ENCODE measurements at regions not wholly inside any gene's neighbourhood (a gene's known extent, or its start where the extent isn't known, plus 50 kb on each side); places are given as distances from the start of the nearest gene placed in this dataset.
"Not testable (repeated sequence)": the region's sequence is repeated elsewhere in the genome, so short reads cannot be mapped to it uniquely, and the experiment has no call there.

DNA sequence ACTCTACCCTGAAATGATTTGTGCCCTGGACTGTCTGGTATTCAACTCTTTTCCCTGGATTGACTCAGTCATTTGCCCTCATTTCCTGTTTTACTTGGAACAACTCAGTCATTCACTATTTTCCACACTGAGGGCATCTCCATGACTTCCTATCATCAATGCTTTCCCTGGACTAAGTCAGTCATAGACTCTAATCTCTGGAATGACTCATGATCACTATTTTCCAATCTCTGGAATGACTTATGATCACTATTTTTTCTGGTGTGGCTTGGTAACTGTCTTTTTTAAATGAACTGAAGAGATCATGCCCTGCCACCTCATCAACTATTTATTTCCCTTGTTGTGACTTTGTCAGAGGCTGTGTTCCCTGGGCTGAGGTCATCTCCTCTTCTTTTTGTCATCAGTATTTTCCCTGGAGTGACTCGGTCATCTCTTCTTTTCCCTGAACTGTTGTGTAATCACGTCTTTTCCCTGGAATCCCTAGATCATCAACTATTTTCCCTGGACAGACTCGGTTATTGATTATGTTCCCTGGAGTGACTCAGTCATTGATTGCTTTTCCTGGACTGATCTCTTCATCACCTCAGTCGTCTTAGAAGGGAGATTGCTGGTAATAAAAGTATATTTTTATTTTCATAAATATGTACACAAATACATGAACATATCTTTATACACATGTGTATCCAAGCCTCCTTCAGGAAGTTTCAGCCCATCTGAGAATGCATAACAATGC lies 327.1 kb upstream of the VCX start:
- peak; percentile 7 for DNase-seq (ENCODE audit: low read depth)

DNA sequence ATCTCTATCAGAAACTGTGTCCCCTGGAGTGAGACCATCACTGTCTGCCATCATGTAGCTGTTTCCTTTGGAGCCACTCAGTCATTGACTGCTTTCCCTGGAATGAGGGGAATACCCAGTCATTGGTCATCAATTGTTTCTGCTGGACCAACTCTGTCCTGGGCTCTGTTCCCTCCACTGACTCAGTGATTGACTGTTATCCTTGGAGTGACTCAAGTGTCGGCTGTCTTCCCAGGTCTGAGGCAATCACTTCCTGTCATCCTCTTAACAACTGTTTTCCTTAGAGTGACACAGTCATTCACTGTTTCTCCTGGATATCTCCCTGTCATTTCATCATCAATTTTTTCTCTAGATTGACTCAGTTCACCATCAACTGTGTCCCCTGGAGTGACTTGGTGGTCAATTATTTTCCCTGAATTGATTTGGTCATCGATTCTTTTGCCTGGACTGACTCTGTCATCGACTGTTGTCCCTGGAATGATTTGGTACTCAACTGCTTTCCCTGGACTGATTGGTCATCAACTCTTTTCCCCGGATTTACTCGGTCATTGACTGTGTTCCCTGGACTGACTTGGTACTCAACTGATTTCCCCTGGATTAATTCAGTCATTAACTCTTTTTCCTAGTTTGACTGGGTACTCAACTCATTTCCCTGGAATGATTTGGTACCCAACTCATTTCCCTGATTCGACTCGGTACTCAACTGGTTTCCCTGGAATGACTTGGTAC lies 327.9 kb upstream of the VCX start:
- DNase-seq (ENCODE audit: low read depth) = peak; percentile 59

DNA sequence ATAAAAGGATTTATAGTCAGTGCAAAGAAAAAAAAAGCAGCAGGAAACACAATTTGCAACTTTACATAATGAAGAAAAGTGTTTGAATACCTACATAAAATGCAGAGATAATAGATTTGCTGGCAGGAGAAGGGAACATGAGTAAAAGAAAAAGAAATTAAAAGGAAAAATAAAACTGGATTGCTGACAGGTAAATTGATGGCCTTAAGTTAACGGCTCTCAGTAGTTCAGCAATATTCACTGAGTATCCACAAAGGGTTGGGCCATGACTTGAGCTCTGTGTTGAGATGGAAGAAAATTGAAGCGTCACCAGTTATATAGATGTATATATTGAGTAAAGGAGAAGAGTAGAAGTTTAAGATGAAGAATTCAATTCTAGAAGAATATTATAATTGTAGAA lies 330.1 kb upstream of the VCX start:
- no peak for DNase-seq (ENCODE audit: low read depth)

DNA sequence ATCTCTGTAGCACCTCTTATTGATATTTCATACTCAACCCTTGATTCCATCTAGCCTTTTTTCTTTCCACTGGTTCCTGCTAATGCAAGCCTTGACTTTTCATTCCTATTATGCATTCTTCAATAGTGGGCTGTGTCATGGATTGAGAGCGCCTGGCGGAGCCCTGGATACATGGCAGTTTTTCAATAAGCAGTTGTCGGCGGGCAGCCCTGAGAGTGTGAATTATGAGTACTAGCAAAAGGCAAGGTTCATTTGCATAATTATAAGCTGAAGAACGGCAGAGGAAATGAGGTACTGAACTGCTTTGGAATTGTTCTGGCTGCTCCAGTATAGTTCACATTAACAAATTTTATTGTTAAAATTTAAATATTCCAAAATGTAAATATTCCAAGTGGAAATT lies 339.7 kb upstream of the VCX start:
- DNase-seq (ENCODE audit: low read depth) = no peak

DNA sequence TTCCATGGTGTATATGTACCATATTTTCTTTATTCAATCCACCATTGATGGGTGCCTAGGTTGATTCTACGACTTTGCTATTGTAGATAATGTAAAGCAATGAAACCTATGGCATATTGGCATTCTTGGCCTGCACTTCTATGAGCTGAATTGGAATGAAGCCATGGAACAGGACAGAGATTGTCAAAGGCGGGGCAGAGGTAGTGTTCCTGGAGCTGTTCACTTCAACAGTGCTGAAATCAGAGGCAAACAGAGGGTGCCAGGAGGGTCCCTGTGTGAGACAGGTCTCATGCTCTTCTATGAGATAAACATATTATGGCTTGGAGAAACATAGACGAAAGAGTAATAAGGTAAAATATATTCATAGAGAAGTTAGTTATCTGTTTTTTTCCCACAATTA lies 342.6 kb upstream of the VCX start:
- DNase-seq (ENCODE audit: low read depth) = no peak

DNA sequence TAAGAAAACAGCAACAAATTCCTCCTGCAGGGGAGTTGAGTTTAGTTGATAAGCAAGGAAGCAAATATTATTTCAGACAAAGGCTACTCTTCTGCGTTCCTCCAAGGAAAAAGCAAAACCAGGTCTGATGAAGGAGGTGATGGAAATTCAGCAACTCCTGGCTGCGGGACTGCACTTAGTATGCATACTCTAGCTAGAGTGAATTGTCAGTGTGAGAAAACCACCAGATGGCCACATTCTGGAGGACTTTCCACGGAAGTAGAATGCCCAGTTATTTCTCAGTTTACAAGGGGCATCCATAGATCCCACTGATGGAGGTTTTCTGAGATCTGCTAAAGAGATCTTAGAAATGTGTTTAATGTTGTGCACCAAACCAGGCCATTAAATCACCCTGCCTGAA lies 338.6 kb upstream of the PUDP start:
- DNase-seq (ENCODE audit: low read depth) = no peak

DNA sequence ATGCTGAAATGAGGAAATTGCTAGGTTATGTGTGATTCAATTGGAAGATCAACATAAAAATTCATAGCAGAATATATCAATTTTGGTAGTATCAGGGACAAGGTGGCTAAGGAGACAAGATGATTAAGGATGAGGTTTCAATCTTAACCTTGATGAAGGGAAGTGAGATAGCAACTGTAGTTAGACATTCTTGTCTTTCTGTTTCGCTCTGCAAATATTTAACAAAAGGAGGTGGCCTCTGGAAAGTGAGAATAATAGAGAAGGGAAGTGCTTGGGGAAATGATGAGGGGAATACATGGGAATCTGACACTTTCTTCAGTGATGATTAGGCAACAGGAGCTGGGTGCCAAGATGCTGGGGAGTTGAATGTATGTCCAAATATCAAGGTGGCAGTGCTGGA lies 337.1 kb upstream of the PUDP start:
- no peak for DNase-seq (ENCODE audit: low read depth)

DNA sequence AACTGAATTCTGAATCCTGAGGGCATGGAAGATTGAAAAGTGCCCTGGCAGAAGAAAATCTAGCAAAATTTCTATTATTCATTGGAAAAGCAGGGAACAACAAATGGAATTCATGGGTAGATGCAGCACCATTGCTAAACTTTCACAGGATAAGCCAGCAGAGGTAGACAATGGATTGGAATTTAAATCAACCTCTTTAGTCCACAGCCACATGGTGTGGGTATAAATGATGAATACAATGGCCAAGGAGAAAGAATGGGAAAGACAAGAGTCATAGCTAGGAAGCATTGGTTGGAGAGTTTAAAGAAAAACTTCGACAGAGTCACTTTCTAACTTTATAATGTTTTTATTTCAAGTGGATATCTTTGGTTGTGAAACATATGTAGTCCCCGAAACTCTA lies 332.8 kb upstream of the PUDP start:
- no peak for DNase-seq (ENCODE audit: low read depth)

DNA sequence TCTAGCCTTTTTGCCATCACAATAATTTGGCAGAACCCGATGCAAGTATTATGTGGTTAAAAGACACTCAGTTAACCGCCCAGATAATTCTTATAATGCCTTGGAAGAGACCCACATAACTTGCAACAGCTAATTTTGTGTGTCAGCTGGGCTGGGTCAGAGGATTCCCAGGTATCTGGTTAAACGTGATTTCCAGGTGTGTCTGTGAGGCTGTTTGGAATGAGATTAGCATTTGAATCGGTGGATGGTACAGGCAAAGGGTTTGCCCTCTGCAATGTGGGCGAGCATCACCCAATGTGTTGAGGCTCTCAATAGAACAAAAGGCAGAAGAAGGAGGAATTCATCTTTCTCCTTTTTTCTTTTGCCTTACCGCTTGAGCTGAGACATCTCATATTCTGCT lies 314.2 kb upstream of the PUDP start:
- DNase-seq (ENCODE audit: low read depth) = no peak

DNA sequence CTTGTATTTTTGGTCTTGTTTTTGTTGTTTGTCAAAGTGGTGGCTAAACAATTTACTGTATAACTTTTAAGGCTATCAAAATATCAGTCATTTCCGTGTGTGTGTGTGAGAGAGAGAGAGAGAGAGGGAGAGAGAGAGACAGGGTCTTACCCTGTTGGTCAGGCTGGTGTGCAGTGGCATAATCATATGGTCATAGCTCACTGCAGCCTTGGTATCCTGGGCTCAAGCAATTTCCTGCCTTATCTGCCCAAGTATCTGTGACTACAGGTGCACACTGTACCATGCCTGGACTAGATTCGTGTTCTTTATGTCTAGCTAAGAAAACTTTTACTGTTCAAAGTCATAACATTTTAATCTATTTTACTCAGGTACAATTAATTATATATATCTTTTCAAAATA lies 313.1 kb upstream of the PUDP start:
- not testable (repeated sequence) for DNase-seq (ENCODE audit: low read depth)

DNA sequence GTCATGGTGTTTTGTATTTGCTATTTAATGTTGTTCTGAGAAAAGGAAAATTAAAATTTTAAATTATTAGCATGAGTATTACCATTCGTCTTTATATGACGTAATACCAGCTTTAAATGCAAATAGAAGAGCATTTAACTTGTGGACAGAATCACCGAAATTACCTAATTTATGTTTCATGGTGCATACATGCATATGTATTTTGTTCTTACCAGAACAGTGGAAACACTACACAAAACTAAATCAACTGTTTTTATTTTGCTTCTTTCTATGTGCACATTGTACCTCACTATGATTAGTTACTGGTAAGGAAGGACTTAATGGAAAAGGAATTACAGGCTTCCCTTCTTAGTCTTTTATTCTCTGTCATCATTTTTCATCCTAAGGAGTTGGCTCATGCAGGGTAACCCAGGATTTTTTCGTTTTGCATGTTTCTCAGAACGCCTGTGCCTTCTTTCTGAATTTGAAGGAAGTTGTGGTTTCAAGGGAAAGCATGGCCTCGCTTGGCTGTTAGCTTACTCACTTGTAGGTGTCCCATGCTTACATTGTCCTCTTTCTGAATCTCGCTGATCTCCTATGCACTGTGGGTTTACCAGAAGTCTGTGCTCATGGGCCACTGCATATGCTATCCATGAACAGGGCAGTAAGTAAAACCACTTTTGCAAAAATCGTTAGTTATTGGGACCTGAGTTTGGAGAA lies 300.0 kb upstream of the PUDP start:
- DNase-seq (ENCODE audit: low read depth) = no peak

DNA sequence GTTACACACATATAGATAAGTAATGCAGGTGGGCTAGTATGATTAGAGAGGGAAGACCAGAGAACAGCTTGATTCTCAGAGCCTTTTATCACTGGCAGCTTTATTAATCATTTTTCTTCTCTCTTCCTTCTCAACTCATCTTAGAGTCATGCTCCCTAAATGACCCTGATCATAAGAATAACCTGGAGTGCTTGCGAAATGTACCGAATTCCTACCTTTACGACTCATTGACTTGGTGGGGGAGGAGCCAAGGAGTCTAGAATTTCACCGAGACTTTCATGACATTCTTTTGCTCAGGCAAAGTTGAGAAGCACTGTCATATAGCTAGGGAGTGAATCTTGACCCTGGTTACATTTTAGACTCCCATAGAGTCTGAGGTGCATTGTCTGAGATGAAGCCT lies 298.9 kb upstream of the PUDP start:
- DNase-seq (ENCODE audit: low read depth) = no peak

DNA sequence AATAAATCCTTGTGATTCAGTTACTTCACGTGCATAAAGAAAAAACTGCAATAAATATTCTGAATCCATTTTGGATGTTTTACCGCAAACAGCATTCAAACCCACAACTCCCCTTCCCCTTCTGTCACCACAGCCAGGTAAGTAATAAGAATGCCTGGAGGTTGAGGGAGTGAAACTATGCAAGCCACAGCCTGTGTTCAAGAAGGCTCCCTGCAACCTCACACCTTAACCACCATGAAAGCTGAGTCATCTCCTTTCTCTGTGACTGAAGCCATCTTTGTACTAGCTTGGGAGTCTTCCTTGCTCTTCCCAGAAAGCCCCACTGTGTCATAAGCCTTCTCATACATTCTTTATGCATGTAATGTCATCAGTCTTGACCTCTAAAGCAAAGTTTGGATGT lies 297.0 kb upstream of the PUDP start:
- DNase-seq (ENCODE audit: low read depth) = no peak

DNA sequence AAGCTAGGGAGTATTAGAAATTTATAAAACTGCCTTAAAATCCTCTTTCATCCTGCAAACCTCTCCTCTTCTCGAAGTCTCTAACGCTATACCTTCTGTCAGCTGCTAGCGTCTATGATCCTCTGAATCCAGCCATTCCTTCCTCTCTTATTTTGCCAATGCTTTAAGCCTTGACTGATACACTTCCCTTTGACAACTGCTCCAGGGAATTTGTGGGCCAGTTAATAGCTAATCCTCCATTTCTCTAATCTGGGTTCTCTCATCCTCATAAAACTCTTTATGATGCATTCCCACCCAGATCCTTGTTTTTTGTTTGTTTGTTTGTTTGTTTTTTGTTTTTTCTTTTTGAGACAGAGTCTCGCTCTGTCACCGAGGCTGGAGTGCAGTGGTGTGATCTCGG lies 293.6 kb upstream of the PUDP start:
- DNase-seq (ENCODE audit: low read depth) = no peak

DNA sequence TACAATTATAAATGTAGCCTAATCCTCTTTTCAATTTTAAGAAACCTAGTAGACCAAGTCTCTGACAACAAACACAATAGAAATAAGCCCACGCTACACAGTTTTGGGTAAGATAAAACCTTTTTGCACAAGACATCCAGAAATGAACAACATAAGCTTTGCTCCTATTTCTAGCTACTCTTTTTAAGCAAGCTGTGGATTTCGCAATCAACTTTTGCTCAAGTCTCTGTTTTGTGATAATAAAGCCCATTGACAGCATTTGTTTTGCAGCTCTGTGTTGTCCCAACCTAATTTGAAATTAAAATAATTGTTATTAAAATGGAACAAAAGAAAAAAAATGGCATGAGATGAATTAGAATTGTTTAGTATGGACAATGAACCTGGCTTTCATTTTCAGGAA lies 287.9 kb upstream of the PUDP start:
- peak; percentile 57 for DNase-seq (ENCODE audit: low read depth)

DNA sequence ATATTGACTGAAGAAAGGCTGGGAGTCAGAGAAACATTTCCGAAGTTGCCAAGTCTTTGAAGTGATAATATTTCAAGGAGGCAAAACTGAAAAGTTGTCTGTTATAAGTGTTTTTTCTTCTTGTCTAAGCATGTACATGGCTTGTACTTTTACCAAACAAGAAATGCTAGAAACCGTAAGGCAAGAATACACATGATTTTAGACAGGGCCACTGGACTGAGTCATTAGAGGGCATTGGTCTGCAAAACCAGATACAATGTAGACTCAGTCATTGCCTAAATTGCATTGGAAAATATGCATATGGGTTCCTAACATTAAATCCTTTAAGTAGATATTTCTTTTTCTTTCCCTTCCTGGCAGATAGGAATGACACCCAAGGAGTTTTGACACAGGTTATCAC lies 284.9 kb upstream of the PUDP start:
- no peak for DNase-seq (ENCODE audit: low read depth)

DNA sequence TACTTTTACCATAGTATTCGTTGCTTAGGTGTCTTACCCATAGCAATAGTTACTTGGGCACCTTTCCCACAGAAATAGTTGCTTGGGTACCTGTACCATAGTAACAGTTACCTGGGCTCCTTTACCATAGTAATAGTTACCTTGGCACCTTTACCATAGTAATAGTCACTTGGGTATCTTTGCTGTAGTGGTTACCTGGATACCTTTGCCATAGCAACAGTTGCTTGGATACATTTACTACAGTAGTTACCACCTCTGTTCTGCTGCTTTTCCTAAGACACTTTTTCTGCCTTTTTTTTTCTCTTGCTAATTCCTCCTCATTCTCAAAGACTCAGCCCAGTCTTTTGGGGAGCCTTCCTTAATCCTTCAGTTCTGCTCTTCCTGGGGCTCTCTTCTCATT lies 272.8 kb upstream of the PUDP start:
- DNase-seq (ENCODE audit: low read depth) = no peak

DNA sequence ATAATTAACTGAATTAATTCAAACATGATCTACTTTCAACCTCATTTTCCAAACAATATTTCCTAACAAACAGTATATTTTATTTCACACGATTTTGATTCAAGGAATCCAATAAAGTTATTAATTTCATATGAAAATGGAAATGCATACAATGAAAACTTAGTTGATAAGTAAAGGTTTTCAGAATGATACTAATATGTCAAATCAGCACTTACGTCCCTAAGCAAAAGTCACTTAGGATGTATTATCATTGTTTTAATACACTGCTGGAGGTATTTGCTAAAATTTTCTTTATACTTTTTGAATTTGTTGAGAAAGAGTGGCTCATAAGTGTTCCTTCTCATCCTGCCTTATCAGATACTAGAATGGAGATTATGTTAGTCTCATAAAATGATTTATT lies 266.8 kb upstream of the PUDP start:
- no peak for DNase-seq (ENCODE audit: low read depth)

DNA sequence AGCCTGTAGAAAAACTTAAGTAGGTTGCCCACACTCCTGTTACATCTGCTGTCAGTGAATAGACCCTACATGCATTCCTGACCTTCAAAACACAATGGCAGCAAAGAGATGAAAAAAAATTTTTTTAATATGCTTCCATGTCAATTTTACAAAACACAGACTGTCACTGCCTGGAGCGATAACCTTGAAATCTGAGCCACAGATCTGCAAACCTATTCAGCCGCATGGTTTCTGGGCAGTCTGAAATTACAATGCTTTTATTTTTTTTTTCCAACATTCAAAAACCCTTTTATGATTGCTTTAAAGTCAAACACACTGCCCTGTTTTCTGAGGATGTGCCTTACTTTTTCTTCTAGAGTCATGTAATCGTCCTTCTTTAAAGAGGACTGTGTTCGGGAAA lies 264.9 kb upstream of the PUDP start:
- no peak for DNase-seq (ENCODE audit: low read depth)

DNA sequence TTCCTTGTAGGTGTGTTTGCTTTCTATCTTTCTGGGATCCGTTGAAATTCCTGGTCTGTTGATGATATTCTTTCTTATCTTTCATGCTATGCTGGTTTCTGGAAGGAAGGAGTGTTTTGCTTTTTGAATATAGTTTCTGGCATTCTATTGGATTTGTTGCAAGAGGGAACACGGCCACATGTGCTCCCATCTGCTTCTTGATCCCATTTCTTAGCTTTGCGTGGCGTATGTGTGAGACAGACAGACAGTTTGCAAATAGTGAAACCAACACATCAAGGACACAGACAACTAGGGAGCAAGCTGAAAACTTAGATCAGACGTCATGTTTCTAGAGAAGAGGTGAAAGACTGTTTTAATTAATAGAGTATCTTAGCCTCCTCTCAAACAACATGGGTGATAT lies 261.9 kb upstream of the PUDP start:
- DNase-seq (ENCODE audit: low read depth) = no peak

DNA sequence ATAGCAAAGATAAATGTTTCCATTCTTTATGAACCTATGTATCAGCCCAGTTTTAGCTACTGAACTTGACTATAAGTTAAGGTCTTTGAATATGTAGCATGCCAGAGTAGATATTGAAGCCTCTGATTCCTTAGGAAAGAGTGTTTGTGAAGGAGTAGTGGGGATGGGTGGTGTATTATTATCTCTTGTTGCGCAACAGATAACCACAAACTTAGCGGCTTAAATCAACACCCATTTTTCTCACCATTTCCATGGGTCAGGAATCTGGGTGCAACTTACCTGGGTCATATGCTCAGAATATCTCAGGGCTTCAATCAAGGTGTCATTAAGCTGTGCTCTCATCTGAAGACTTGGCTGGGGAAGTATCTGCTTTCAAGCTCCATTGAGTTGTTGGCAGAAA lies 251.4 kb upstream of the PUDP start:
- no peak for DNase-seq (ENCODE audit: low read depth)

DNA sequence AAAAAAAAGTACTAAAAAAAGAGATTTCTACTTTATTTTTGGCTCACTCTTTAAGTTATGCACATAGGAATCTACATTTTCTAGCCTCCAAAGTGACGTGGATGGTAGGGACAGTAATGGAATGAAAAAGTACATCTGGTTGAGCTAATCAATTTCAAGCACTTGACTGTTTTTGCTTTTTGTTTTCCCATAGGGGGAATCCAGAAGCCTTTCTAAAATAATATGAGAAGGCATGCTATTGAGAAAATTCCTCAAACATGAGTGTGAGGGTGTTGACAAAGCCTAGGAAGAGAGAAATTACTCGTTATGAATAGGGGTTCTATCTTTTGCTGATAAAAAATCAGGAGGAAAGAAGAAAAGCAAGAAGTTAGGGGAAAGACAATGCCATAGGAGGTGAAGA lies 242.5 kb upstream of the PUDP start:
- peak; percentile 27 for DNase-seq (ENCODE audit: low read depth)

DNA sequence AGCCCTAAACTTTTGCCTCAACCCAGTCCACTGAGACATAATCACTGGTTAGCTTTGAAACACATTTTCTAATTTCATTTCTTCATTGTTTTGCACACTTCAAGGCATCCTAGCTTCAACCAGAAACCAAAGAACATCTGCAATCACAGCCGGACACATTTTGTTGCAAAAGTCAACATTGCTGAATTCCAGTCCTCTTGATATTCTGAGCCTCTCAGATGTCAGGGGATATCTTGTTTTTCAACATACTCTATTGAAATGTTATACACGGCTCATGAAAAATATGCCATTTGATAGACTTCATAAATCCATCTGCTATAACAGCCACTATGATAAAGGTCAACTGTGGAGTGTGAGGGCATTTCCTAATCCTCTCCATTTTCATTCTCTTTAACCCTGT lies 241.6 kb upstream of the PUDP start:
- DNase-seq (ENCODE audit: low read depth) = peak; percentile 78

All from fibroblast of gingiva (primary cell).